WTC11 (cell line): ENCODE measurements at regions not wholly inside any gene's neighbourhood (a gene's known extent, or its start where the extent isn't known, plus 50 kb on each side); places are given as distances from the start of the nearest gene placed in this dataset.

Experiments
- ATAC-seq: fragments of 200-7000 bp; cut with Tn5 transposase; 2 replicates; pipeline ENCODE4 v1.10.0; 2021; ENCODE audit warnings: mild to moderate bottlenecking, moderate library complexity
- CTCF ChIA-PET: fragments of 300-600 bp; sonication (Branson Sonifier 250); formaldehyde crosslinking; loops from one replicate; lab custom pipeline; 2021; ENCODE audit warnings: antibody characterized with exemption; lab: Charles Lee
- POLR2A ChIA-PET: fragments of 350-600 bp; sonication (Branson Sonifier 250); formaldehyde crosslinking; loops from one replicate; lab custom pipeline; 2021; ENCODE audit warnings: antibody characterized with exemption; lab: Charles Lee
- DNase-seq: peaks from one replicate; pipeline ENCODE4 v3.0.0; 2021; ENCODE audit warnings: low spot score
- H3K27ac Mint-ChIP-seq: 2 replicates; pipeline ENCODE4 v1.8.0; 2021; ENCODE audit warnings: mixed read lengths
- H3K27me3 Mint-ChIP-seq: 2 replicates; pipeline ENCODE4 v1.8.0; 2021; ENCODE audit warnings: low read depth, mild to moderate bottlenecking, moderate library complexity, mixed read lengths
- H3K36me3 Mint-ChIP-seq: 2 replicates; pipeline ENCODE4 v1.8.0; 2021; ENCODE audit warnings: mixed read lengths
- H3K4me1 Mint-ChIP-seq: 2 replicates; pipeline ENCODE4 v1.8.0; 2022; ENCODE audit warnings: mixed read lengths
- H3K4me3 Mint-ChIP-seq: 2 replicates; pipeline ENCODE4 v1.8.0; 2021; ENCODE audit warnings: mild to moderate bottlenecking, moderate library complexity, mixed read lengths
- H3K9me3 Mint-ChIP-seq: 2 replicates; pipeline ENCODE4 v1.8.0; 2021; ENCODE audit warnings: mixed read lengths
- ARID4B ChIP-seq: sonication (generic); formaldehyde crosslinking; IDR thresholded peaks from 2 replicates; pipeline ENCODE4 v1.8.0; 2023; ENCODE audit warnings: missing genetic modification reagents, mild to moderate bottlenecking, borderline replicate concordance
- ATF1 ChIP-seq: sonication (generic); formaldehyde crosslinking; IDR thresholded peaks from 2 replicates; pipeline ENCODE4 v1.8.1; 2023; ENCODE audit warnings: mild to moderate bottlenecking, moderate library complexity, missing genetic modification reagents
- ATF2 ChIP-seq: sonication (generic); formaldehyde crosslinking; IDR thresholded peaks from 2 replicates; pipeline ENCODE4 v1.8.1; 2022; ENCODE audit warnings: low read depth, missing genetic modification reagents, borderline replicate concordance
- CREB1 ChIP-seq: sonication (generic); formaldehyde crosslinking; IDR thresholded peaks from 2 replicates; pipeline ENCODE4 v1.8.0; 2023; ENCODE audit warnings: mild to moderate bottlenecking, missing genetic modification reagents
- E2F1 ChIP-seq: sonication (generic); formaldehyde crosslinking; IDR thresholded peaks from 2 replicates; pipeline ENCODE4 v1.8.0; 2022; ENCODE audit warnings: mild to moderate bottlenecking, missing genetic modification reagents
- E2F5 ChIP-seq: sonication (generic); formaldehyde crosslinking; IDR thresholded peaks from 2 replicates; pipeline ENCODE4 v1.8.1; 2022; ENCODE audit warnings: mild to moderate bottlenecking, moderate library complexity, missing genetic modification reagents
- ETV6 ChIP-seq: sonication (generic); formaldehyde crosslinking; IDR thresholded peaks from 2 replicates; pipeline ENCODE4 v1.8.1; 2022; ENCODE audit warnings: mild to moderate bottlenecking, missing genetic modification reagents
- GABPB1 ChIP-seq: sonication (generic); formaldehyde crosslinking; IDR thresholded peaks from 2 replicates; pipeline ENCODE4 v1.8.1; 2023; ENCODE audit warnings: mild to moderate bottlenecking, missing genetic modification reagents
- GRHL2 ChIP-seq: fragments of 250-450 bp; sonication (Bioruptor Pico); IDR thresholded peaks from 2 replicates; pipeline ENCODE4 v1.8.0; 2022; ENCODE audit warnings: mild to moderate bottlenecking, moderate library complexity; ENCODE audit not compliant: insufficient replicate concordance, severe bottlenecking
- JAZF1 ChIP-seq: fragments of 250-450 bp; sonication (Bioruptor Pico); IDR thresholded peaks from 2 replicates; pipeline ENCODE4 v1.9.0; 2021; ENCODE audit warnings: moderate library complexity, mild to moderate bottlenecking, inconsistent platforms
- MYBL2 ChIP-seq: sonication (generic); formaldehyde crosslinking; IDR thresholded peaks from 2 replicates; pipeline ENCODE4 v1.8.1; 2023; ENCODE audit warnings: mild to moderate bottlenecking, moderate library complexity, missing genetic modification reagents
- RORB ChIP-seq: fragments of 250-450 bp; sonication (Bioruptor Pico); IDR thresholded peaks from 2 replicates; pipeline ENCODE4 v1.9.0; 2021; ENCODE audit warnings: mild to moderate bottlenecking
- SMAD3 ChIP-seq: sonication (generic); formaldehyde crosslinking; IDR thresholded peaks from 2 replicates; pipeline ENCODE4 v1.8.0; 2022; ENCODE audit warnings: missing genetic modification reagents, mild to moderate bottlenecking, borderline replicate concordance
- SOX15 ChIP-seq: fragments of 250-450 bp; sonication (Bioruptor Pico); IDR thresholded peaks from 2 replicates; pipeline ENCODE4 v1.9.0; 2021; ENCODE audit warnings: mild to moderate bottlenecking
- STAT6 ChIP-seq: sonication (generic); formaldehyde crosslinking; conservative IDR thresholded peaks from 2 replicates; pipeline ENCODE4 v1.8.1; 2023; ENCODE audit warnings: mild to moderate bottlenecking, low read depth, missing genetic modification reagents, moderate library complexity
- USF1 ChIP-seq: sonication (generic); formaldehyde crosslinking; IDR thresholded peaks from 2 replicates; pipeline ENCODE4 v1.8.0; 2022; ENCODE audit warnings: mild to moderate bottlenecking, missing genetic modification reagents
- ZBTB21 ChIP-seq: sonication (generic); formaldehyde crosslinking; IDR thresholded peaks from 2 replicates; pipeline ENCODE4 v1.8.1; 2023; ENCODE audit warnings: mild to moderate bottlenecking, missing genetic modification reagents, borderline replicate concordance
- ZMAT4 ChIP-seq: fragments of 250-450 bp; sonication (Bioruptor Pico); IDR thresholded peaks from 2 replicates; pipeline ENCODE4 v1.9.0; 2021; ENCODE audit warnings: mild to moderate bottlenecking
- ZNF425 ChIP-seq: fragments of 250-450 bp; sonication (Bioruptor Pico); conservative IDR thresholded peaks from 2 replicates; pipeline ENCODE4 v1.9.0; 2021; ENCODE audit warnings: mild to moderate bottlenecking
- ZNF512 ChIP-seq: sonication (generic); formaldehyde crosslinking; IDR thresholded peaks from 2 replicates; pipeline ENCODE4 v1.8.1; 2022; ENCODE audit warnings: missing genetic modification reagents, borderline replicate concordance

GRCh38 chr3:24725514-24726255 lies 231.0 kb upstream of the THRB start:
- ChIA-PET POLR2A (no interaction called here), CTCF (interaction anchor here (1.0 to 3.1 kb wide), 5 partner anchors 9 to 868 kb away, joined by 3 to 10 read pairs (median 7); no protein-coding TSS in a partner anchor)
- TF ChIP-seq ZBTB21 (CRISPR knock-in tag) = no peak
- no peak for TF ChIP-seq ARID4B (CRISPR knock-in tag)
- TF ChIP-seq E2F1 (CRISPR knock-in tag) = no peak
- TF ChIP-seq SMAD3 (CRISPR knock-in tag) = no peak
- no peak for TF ChIP-seq RORB
- TF ChIP-seq ETV6 (CRISPR knock-in tag) = no peak
- TF ChIP-seq JAZF1 (CRISPR knock-in tag) = no peak
- no peak for TF ChIP-seq GABPB1
- TF ChIP-seq STAT6 (CRISPR knock-in tag) = no peak
- TF ChIP-seq SOX15 (CRISPR knock-in tag) = no peak
- no peak for TF ChIP-seq E2F5 (CRISPR knock-in tag)
- TF ChIP-seq GRHL2 (CRISPR knock-in tag) = no peak
- TF ChIP-seq MYBL2 (CRISPR knock-in tag) = no peak
- TF ChIP-seq ATF2 (CRISPR knock-in tag) = no peak
- TF ChIP-seq ZMAT4 (CRISPR knock-in tag) = no peak
- no peak for TF ChIP-seq ZNF425
- no peak for TF ChIP-seq ZNF512 (CRISPR knock-in tag)
- no peak for TF ChIP-seq CREB1 (CRISPR knock-in tag)
- TF ChIP-seq USF1 (CRISPR knock-in tag) = no peak
- no peak for TF ChIP-seq ATF1 (CRISPR knock-in tag)
- Mint-ChIP-seq H3K4me1 (no peaks in the 10 kb centered on the region), H3K4me3 (no peak overlapping the region), H3K36me3 (no peaks in the 10 kb centered on the region), H3K27ac (no peak overlapping the region), H3K9me3 (no peaks in the 10 kb centered on the region), H3K27me3 (no peaks in the 10 kb centered on the region; the same call in 1 of the 2 replicates)
- no peak for ATAC-seq
- DNase-seq = no peak
